CD4-positive, alpha-beta memory T cell (primary cell): ENCODE measurements at regions not wholly inside any gene's neighbourhood (a gene's known extent, or its start where the extent isn't known, plus 50 kb on each side); places are given as distances from the start of the nearest gene placed in this dataset.

Source experiments
- CTCF ChIA-PET: fragments of 350-600 bp; sonication (Branson Sonifier 250); formaldehyde crosslinking; loops from one replicate; lab custom pipeline; 2021; ENCODE audit warnings: inconsistent platforms; ENCODE audit not compliant: partially characterized antibody; lab: Charles Lee
- POLR2A ChIA-PET: fragments of 350-600 bp; sonication (Branson Sonifier 250); formaldehyde crosslinking; loops from one replicate; lab custom pipeline; 2021; ENCODE audit not compliant: partially characterized antibody; lab: Charles Lee
- DNase-seq, 5 donors: peaks; one replicate each; pipeline versions ENCODE4 v3.0.0 to v3.0.0-alpha.2; 2020 to 2022; ENCODE audit warnings: mixed read lengths in 1 of 5
- H3K27ac ChIP-seq: one replicate; pipeline ENCODE4 v1.7.0; 2013; ENCODE audit warnings: low read depth, low read length
- H3K27me3 ChIP-seq: 2 replicates; pipeline ENCODE4 v1.7.0; 2013; ENCODE audit warnings: mild to moderate bottlenecking, low read length, moderate library complexity; ENCODE audit not compliant: insufficient read depth
- H3K36me3 ChIP-seq: 2 replicates; pipeline ENCODE4 v1.7.0; 2013; ENCODE audit warnings: mild to moderate bottlenecking, low read length, moderate library complexity; ENCODE audit not compliant: insufficient read depth
- H3K4me1 ChIP-seq: 2 replicates; pipeline ENCODE4 v1.7.0; 2013; ENCODE audit warnings: mild to moderate bottlenecking, low read length, moderate library complexity; ENCODE audit not compliant: insufficient read depth
- H3K4me3 ChIP-seq, 2 donors: one replicate each; pipeline ENCODE4 v1.7.0; 2013; ENCODE audit warnings: low read length in 2 of 2, mild to moderate bottlenecking in 1 of 2
- H3K9me3 ChIP-seq, 2 donors: one replicate each; pipeline ENCODE4 v1.7.0; 2013; ENCODE audit warnings: low read length in 2 of 2, control low read depth in 1 of 2; ENCODE audit not compliant: control insufficient read depth in 1 of 2
- H3K27ac Mint-ChIP-seq, 7 donors: one replicate each; pipeline ENCODE4 v1.8.0; 2020 to 2021; ENCODE audit warnings: mixed read lengths in 7 of 7, mild to moderate bottlenecking in 6 of 7, inconsistent platforms in 3 of 7, moderate library complexity in 3 of 7
- H3K27me3 Mint-ChIP-seq, 2 donors: one replicate each; pipeline ENCODE4 v1.8.0; 2020 to 2021; ENCODE audit warnings: mixed read lengths in 2 of 2
- H3K36me3 Mint-ChIP-seq, 2 donors: one replicate each; pipeline ENCODE4 v1.8.0; 2020 to 2021; ENCODE audit warnings: mixed read lengths in 2 of 2, inconsistent platforms in 1 of 2, mild to moderate bottlenecking in 1 of 2
- H3K4me1 Mint-ChIP-seq, 4 donors: one replicate each; pipeline ENCODE4 v1.8.0; 2020 to 2021; ENCODE audit warnings: mixed read lengths in 4 of 4, mild to moderate bottlenecking in 1 of 4
- H3K4me3 Mint-ChIP-seq, 8 donors: one replicate each; pipeline ENCODE4 v1.8.0; 2020 to 2021; ENCODE audit warnings: mixed read lengths in 8 of 8, mild to moderate bottlenecking in 7 of 8, moderate library complexity in 6 of 8, inconsistent platforms in 3 of 8
- H3K9me3 Mint-ChIP-seq, 8 donors: one replicate each; pipeline ENCODE4 v1.8.0; 2020 to 2021; ENCODE audit warnings: mixed read lengths in 8 of 8, mild to moderate bottlenecking in 5 of 8, inconsistent platforms in 3 of 8, moderate library complexity in 1 of 8
- intact Hi-C: fragments of 100-400 bp; cut with micrococcal nuclease; formaldehyde crosslinking; loops from one replicate; pipeline ENCODE4 v1.15.1; 2023

- DNase-seq = no peak
- no peak overlapping the region for H3K27ac Mint-ChIP-seq
Measured at GRCh38 chr2:216971593-216971992, 111.7 kb upstream of the TNP1 start.

GRCh38 chr2:216970359-216970915 is 110.6 kb upstream of the TNP1 start:
- Histone ChIP-seq H3K27me3 (no peaks in the 10 kb centered on the region), H3K4me3 (no peak overlapping the region), H3K4me1 (no peaks in the 10 kb centered on the region), H3K27ac (no peak overlapping the region), H3K9me3 (no peaks in the 10 kb centered on the region), H3K36me3 (no peaks in the 10 kb centered on the region)
- POLR2A ChIA-PET = no interaction called here
- no peak overlapping the region for H3K4me3 Mint-ChIP-seq
- CTCF ChIA-PET = no interaction called here
- H3K4me1 Mint-ChIP-seq = no peaks in the 10 kb centered on the region
- no peaks in the 10 kb centered on the region for H3K9me3 Mint-ChIP-seq
- H3K36me3 Mint-ChIP-seq = no peaks in the 10 kb centered on the region
- intact Hi-C loops = no loop called here
- peaks cover 2 to 3% of the 10 kb centered on the region in 2 donors for H3K27me3 Mint-ChIP-seq
- H3K27ac Mint-ChIP-seq = no peak overlapping the region
- no peak for DNase-seq

More at GRCh38 chr2:216971593-216971992, 111.7 kb upstream of the TNP1 start:
- Histone ChIP-seq H3K4me3 (no peak overlapping the region), H3K4me1 (no peaks in the 10 kb centered on the region), H3K36me3 (no peaks in the 10 kb centered on the region), H3K27me3 (no peaks in the 10 kb centered on the region), H3K9me3 (no peaks in the 10 kb centered on the region), H3K27ac (no peak overlapping the region)
- CTCF ChIA-PET = no interaction called here
- POLR2A ChIA-PET = no interaction called here
- H3K4me1 Mint-ChIP-seq = no peaks in the 10 kb centered on the region
- H3K9me3 Mint-ChIP-seq = peaks cover 0 to 3% (median 0%) of the 10 kb centered on the region in 8 donors
- intact Hi-C loops = no loop called here
- peaks cover 2 to 3% of the 10 kb centered on the region in 2 donors for H3K27me3 Mint-ChIP-seq
- H3K4me3 Mint-ChIP-seq = no peak overlapping the region
- no peaks in the 10 kb centered on the region for H3K36me3 Mint-ChIP-seq

GRCh38 chr2:216967889-216968288 is 108.0 kb upstream of the TNP1 start:
- Histone ChIP-seq H3K9me3 (no peaks in the 10 kb centered on the region), H3K36me3 (no peaks in the 10 kb centered on the region), H3K27me3 (no peaks in the 10 kb centered on the region), H3K4me1 (no peaks in the 10 kb centered on the region), H3K27ac (no peak overlapping the region), H3K4me3 (no peak overlapping the region)
- H3K36me3 Mint-ChIP-seq = no peaks in the 10 kb centered on the region
- intact Hi-C loops = no loop called here
- POLR2A ChIA-PET = no interaction called here
- H3K27me3 Mint-ChIP-seq = peaks cover 2 to 5% of the 10 kb centered on the region in 2 donors
- H3K27ac Mint-ChIP-seq = no peak overlapping the region
- no peaks in the 10 kb centered on the region for H3K4me1 Mint-ChIP-seq
- no peak for DNase-seq
- H3K4me3 Mint-ChIP-seq = no peak overlapping the region
- CTCF ChIA-PET = no interaction called here
- no peaks in the 10 kb centered on the region for H3K9me3 Mint-ChIP-seq

- Mint-ChIP-seq H3K4me1 (no peaks in the 10 kb centered on the region), H3K27me3 (peaks cover 6% of the 10 kb centered on the region in 2 donors), H3K9me3 (peaks cover 0 to 3% (median 0%) of the 10 kb centered on the region in 8 donors), H3K36me3 (no peaks in the 10 kb centered on the region), H3K4me3 (no peak overlapping the region), H3K27ac (no peak overlapping the region)
- CTCF ChIA-PET = no interaction called here
- H3K27ac ChIP-seq = no peak overlapping the region
- no peak for DNase-seq
- H3K4me1 ChIP-seq = no peaks in the 10 kb centered on the region
- POLR2A ChIA-PET = no interaction called here
- intact Hi-C loops = no loop called here
- H3K9me3 ChIP-seq = no peaks in the 10 kb centered on the region
- H3K4me3 ChIP-seq = no peak overlapping the region
- H3K36me3 ChIP-seq = no peaks in the 10 kb centered on the region
- H3K27me3 ChIP-seq = no peaks in the 10 kb centered on the region
Measured at GRCh38 chr2:216960671-216961268, 100.9 kb upstream of the TNP1 start.

- intact Hi-C loops = no loop called here
- Mint-ChIP-seq H3K4me1 (no peaks in the 10 kb centered on the region), H3K27me3 (peaks cover 6% of the 10 kb centered on the region in 2 donors), H3K9me3 (peaks cover 0 to 8% (median 1%) of the 10 kb centered on the region in 8 donors), H3K4me3 (no peak overlapping the region), H3K36me3 (no peaks in the 10 kb centered on the region), H3K27ac (no peak overlapping the region)
- DNase-seq = no peak
- POLR2A ChIA-PET = no interaction called here
- CTCF ChIA-PET = no interaction called here
- Histone ChIP-seq H3K9me3 (no peaks in the 10 kb centered on the region), H3K4me1 (no peaks in the 10 kb centered on the region), H3K36me3 (no peaks in the 10 kb centered on the region), H3K27me3 (no peaks in the 10 kb centered on the region), H3K27ac (no peak overlapping the region), H3K4me3 (no peak overlapping the region)
Measured at GRCh38 chr2:216959433-216959832, 99.6 kb upstream of the TNP1 start.

GRCh38 chr2:216956820-216957493 is 97.1 kb upstream of the TNP1 start:
- intact Hi-C loops = no loop called here
- ChIA-PET POLR2A (no interaction called here), CTCF (no interaction called here)
- H3K4me3 Mint-ChIP-seq = no peak overlapping the region
- peaks cover 4% of the 10 kb centered on the region in 2 donors for H3K27me3 Mint-ChIP-seq
- Histone ChIP-seq H3K9me3 (no peaks in the 10 kb centered on the region), H3K27me3 (no peaks in the 10 kb centered on the region), H3K4me3 (no peak overlapping the region), H3K4me1 (no peaks in the 10 kb centered on the region), H3K36me3 (no peaks in the 10 kb centered on the region), H3K27ac (no peak overlapping the region)
- no peaks in the 10 kb centered on the region for H3K36me3 Mint-ChIP-seq
- DNase-seq = no peak
- H3K4me1 Mint-ChIP-seq = no peaks in the 10 kb centered on the region
- peaks cover under 1 to 15% (median 6%) of the 10 kb centered on the region in 8 donors for H3K9me3 Mint-ChIP-seq
- H3K27ac Mint-ChIP-seq = no peak overlapping the region

- H3K9me3 Mint-ChIP-seq = peaks cover 0 to 21% (median 6%) of the 10 kb centered on the region in 8 donors
- DNase-seq = no peak
- H3K36me3 Mint-ChIP-seq = no peaks in the 10 kb centered on the region
Measured at GRCh38 chr2:216951171-216951570, 91.3 kb upstream of the TNP1 start.

More at GRCh38 chr2:216951171-216951570, 91.3 kb upstream of the TNP1 start:
- ChIA-PET CTCF (no interaction called here), POLR2A (no interaction called here)
- Histone ChIP-seq H3K4me3 (no peak overlapping the region), H3K27me3 (no peaks in the 10 kb centered on the region), H3K4me1 (no peaks in the 10 kb centered on the region), H3K36me3 (no peaks in the 10 kb centered on the region), H3K9me3 (no peaks in the 10 kb centered on the region), H3K27ac (no peak overlapping the region)
- intact Hi-C loops = no loop called here
- no peak overlapping the region for H3K27ac Mint-ChIP-seq
- peaks cover 0 to 7% of the 10 kb centered on the region in 2 donors for H3K27me3 Mint-ChIP-seq
- H3K4me3 Mint-ChIP-seq = no peak overlapping the region
- H3K4me1 Mint-ChIP-seq = no peaks in the 10 kb centered on the region
